GM12878 (cell line): ENCODE measurements at regions not wholly inside any gene's neighbourhood (a gene's known extent, or its start where the extent isn't known, plus 50 kb on each side); places are given as distances from the start of the nearest gene placed in this dataset.

Experiments used
- ATAC-seq: fragments of 200-7000 bp; cut with Tn5 transposase; 3 replicates; pipeline ENCODE4 v1.9.1; 2020; ENCODE audit warnings: mild to moderate bottlenecking, moderate library complexity
- BruUV-seq: library from RNA; stranded (reverse); fragments of 400-500 nt; replicated peaks from 2 replicates; lab custom pipeline; 2021; lab: Mats Ljungman, UMichigan
- CTCF ChIA-PET: fragments of 300-600 bp; sonication (Branson Sonifier 250); formaldehyde crosslinking; extraction: SDS; loops from one replicate; lab custom pipeline; 2021; ENCODE audit warnings: inconsistent platforms; lab: Yijun Ruan, JAX
- POLR2A ChIA-PET: fragments of 350-600 bp; formaldehyde crosslinking; extraction: SDS; loops from one replicate; lab custom pipeline; 2021; ENCODE audit warnings: inconsistent platforms; lab: Charles Lee
- RAD21 ChIA-PET: fragments of 300-600 bp; sonication (Branson Sonifier 250); formaldehyde crosslinking; loops from one replicate; lab custom pipeline; 2023; ENCODE audit warnings: antibody characterized with exemption; ENCODE audit not compliant: unreplicated experiment; lab: Charles Lee
- SMC1A ChIA-PET: fragments of 300-600 bp; sonication (Branson Sonifier 250); formaldehyde crosslinking; loops from one replicate; lab custom pipeline; 2023; ENCODE audit not compliant: unreplicated experiment, uncharacterized antibody; lab: Charles Lee
- DNase-seq: peaks from one replicate; pipeline ENCODE4 v3.0.0-alpha.2; 2011; ENCODE audit warnings: low read depth, low spot score
- FAIRE-seq: peaks from 3 replicates; lab custom pipeline; 2011; peaks lifted over from hg19 to GRCh38; lab: Jason Lieb, UNC
- H2AFZ ChIP-seq: 2 replicates; pipeline ENCODE4 v1.6.0; 2011; ENCODE audit warnings: low read depth, low read length, control low read depth; ENCODE audit not compliant: control insufficient read depth
- H3K27ac ChIP-seq: 2 replicates; pipeline ENCODE4 v1.5.1; 2011; ENCODE audit warnings: control low read depth; ENCODE audit not compliant: control insufficient read depth, insufficient read depth
- H3K27me3 ChIP-seq, 2 experiments: replicated peaks in 1 of 2; 2 replicates each; pipeline versions ENCODE4 v1.6.0 to v1.6.1; 2011; ENCODE audit warnings: low read length in 1 of 2; ENCODE audit not compliant: control insufficient read depth in 2 of 2, insufficient read depth in 2 of 2
- H3K36me3 ChIP-seq, 2 experiments: 2 replicates each; pipeline ENCODE4 v1.5.1; 2011; ENCODE audit warnings: low read length in 1 of 2; ENCODE audit not compliant: control insufficient read depth in 2 of 2, insufficient read depth in 2 of 2
- H3K4me1 ChIP-seq: 2 replicates; pipeline ENCODE4 v1.6.1; 2011; ENCODE audit warnings: mild to moderate bottlenecking, low read length, moderate library complexity, mixed read lengths; ENCODE audit not compliant: control insufficient read depth, insufficient read depth
- H3K4me2 ChIP-seq: 2 replicates; pipeline ENCODE4 v1.6.0; 2011; ENCODE audit warnings: control low read depth; ENCODE audit not compliant: control insufficient read depth, insufficient read depth
- H3K4me3 ChIP-seq: fragments of 200-600 bp; sonication (generic); 2 replicates; pipeline ENCODE4 v1.5.1; 2016
- H3K79me2 ChIP-seq: 2 replicates; pipeline ENCODE4 v1.6.0; 2011; ENCODE audit warnings: low read length; ENCODE audit not compliant: control insufficient read depth, insufficient read depth
- H3K9ac ChIP-seq: 2 replicates; pipeline ENCODE4 v1.8.0; 2011; ENCODE audit warnings: low read length, control low read depth, mixed read lengths; ENCODE audit not compliant: control insufficient read depth, insufficient read depth
- H3K9me3 ChIP-seq: replicated peaks from 3 replicates; pipeline ENCODE4 v1.5.1; 2011; ENCODE audit warnings: mild to moderate bottlenecking, low read length; ENCODE audit not compliant: control insufficient read depth, insufficient read depth
- H4K20me1 ChIP-seq: 2 replicates; pipeline ENCODE4 v1.6.0; 2011; ENCODE audit not compliant: control insufficient read depth, insufficient read depth
- E2F8 ChIP-seq: fragments of 450-650 bp; IDR thresholded peaks from 2 replicates; pipeline ENCODE4 v1.6.1; 2018; ENCODE audit warnings: mild to moderate bottlenecking, low read depth, moderate library complexity; ENCODE audit not compliant: partially characterized antibody
- GABPA ChIP-seq: IDR thresholded peaks from 2 replicates; pipeline ENCODE4 v1.6.1; 2014; ENCODE audit warnings: antibody characterized with exemption, low read depth, mild to moderate bottlenecking, inconsistent platforms
- GATAD2B ChIP-seq: fragments of 450-650 bp; conservative IDR thresholded peaks from 2 replicates; pipeline ENCODE4 v1.6.1; 2017; ENCODE audit warnings: low read depth, mild to moderate bottlenecking, moderate library complexity
- IRF4 ChIP-seq: IDR thresholded peaks from 2 replicates; pipeline ENCODE4 v1.6.1; 2011; ENCODE audit warnings: low read depth, low read length
- JUND ChIP-seq: IDR thresholded peaks from 2 replicates; pipeline ENCODE4 v1.6.1; 2012; ENCODE audit warnings: low read depth, mild to moderate bottlenecking, low read length, improper control_type of control experiment, moderate library complexity
- NFIC ChIP-seq: IDR thresholded peaks from 2 replicates; pipeline ENCODE4 v1.6.1; 2012; ENCODE audit warnings: low read depth, mild to moderate bottlenecking, inconsistent platforms, low read length, moderate library complexity
- PAX8 ChIP-seq: fragments of 450-650 bp; IDR thresholded peaks from 2 replicates; pipeline ENCODE4 v1.6.1; 2017; ENCODE audit warnings: mild to moderate bottlenecking, moderate library complexity
- PKNOX1 ChIP-seq: fragments of 450-650 bp; IDR thresholded peaks from 2 replicates; pipeline ENCODE4 v1.6.1; 2016; ENCODE audit warnings: mild to moderate bottlenecking
- RB1 ChIP-seq: fragments of 450-650 bp; formaldehyde crosslinking; IDR thresholded peaks from 2 replicates; pipeline ENCODE4 v1.6.1; 2017; ENCODE audit warnings: mild to moderate bottlenecking, borderline replicate concordance
- RUNX3 ChIP-seq: IDR thresholded peaks from 2 replicates; pipeline ENCODE4 v1.6.1; 2012; ENCODE audit warnings: low read length, inconsistent platforms
- SPI1 ChIP-seq: IDR thresholded peaks from 2 replicates; pipeline ENCODE4 v1.6.1; 2011; ENCODE audit warnings: low read depth, mild to moderate bottlenecking, low read length, moderate library complexity, borderline replicate concordance; ENCODE audit not compliant: insufficient read depth
- SRF ChIP-seq, 2 experiments: IDR thresholded peaks; 2 replicates each; pipeline ENCODE4 v1.6.1; 2011; ENCODE audit warnings: low read depth in 2 of 2, low read length in 2 of 2, mild to moderate bottlenecking in 1 of 2, moderate library complexity in 1 of 2
- TARDBP ChIP-seq: IDR thresholded peaks from 2 replicates; pipeline ENCODE4 v1.6.1; 2016; ENCODE audit warnings: borderline replicate concordance
- ZBED1 ChIP-seq: IDR thresholded peaks from 2 replicates; pipeline ENCODE4 v1.6.1; 2016; ENCODE audit warnings: borderline replicate concordance
- ZNF274 ChIP-seq: IDR thresholded peaks from one replicate; pipeline ENCODE4 v1.8.0; 2011; ENCODE audit not compliant: insufficient read length, insufficient read depth
- WGBS: methylation state at CpG from one replicate; pipeline ENCODE4 v1.1.6; 2016; ENCODE audit warnings: low lambda C conversion rate; ENCODE audit not compliant: insufficient replicate concordance, insufficient coverage; ENCODE audit errors: missing lambda C conversion rate; 5-methylcytosine and 5-hydroxymethylcytosine counted together
- in situ Hi-C: fragments of 300-500 bp; cut with MboI; formaldehyde crosslinking; loops from 9 replicates; pipeline ENCODE4 v1.14.3; 2018; ENCODE audit warnings: mixed read lengths
- intact Hi-C: fragments of 100-400 bp; cut with micrococcal nuclease; formaldehyde crosslinking; loops from one replicate; pipeline ENCODE4 v1.14.2; 2022; ENCODE audit not compliant: unreplicated experiment

- no peak overlapping the region for H2AFZ ChIP-seq
- RAD21 ChIA-PET = no interaction called here
- H3K27ac ChIP-seq = no peak overlapping the region
- CTCF ChIA-PET = interaction anchor here (1.0 kb wide), 1 partner anchor 81 kb away, joined by 3 read pairs; no protein-coding TSS in a partner anchor
- DNase-seq (no peak), ATAC-seq (no peak), FAIRE-seq (no peak)
- no peaks in the 10 kb centered on the region for H3K79me2 ChIP-seq
- no peaks in the 10 kb centered on the region for H3K27me3 ChIP-seq
- SMC1A ChIA-PET = interaction anchor here (1.5 kb wide), 1 partner anchor 11 kb away, joined by 6 read pairs; no protein-coding TSS in a partner anchor
- no peak overlapping the region for H3K9ac ChIP-seq
- POLR2A ChIA-PET = no interaction called here
- no peaks in the 10 kb centered on the region for H4K20me1 ChIP-seq
- in situ Hi-C loops = no loop called here
- TF ChIP-seq IRF4 (no peak), SRF (IDR thresholded peaks at IDR 0.05; ENCODE audit: low read depth in 2 of 2, low read length in 2 of 2) (peak in 1 of 2 experiments; percentile 17; a peak in 1 of 4 replicates)
- intact Hi-C loops = no loop called here
- H3K4me3 ChIP-seq = no peak overlapping the region
- H3K36me3 ChIP-seq = no peaks in the 10 kb centered on the region
- H3K4me2 ChIP-seq = no peak overlapping the region
- no TSS peak for BruUV-seq
- no peaks in the 10 kb centered on the region for H3K9me3 ChIP-seq
- H3K4me1 ChIP-seq = no peaks in the 10 kb centered on the region
These were observed 308.8 kb upstream of the NREP start for GRCh38 chr5:112065781-112066180.

- ChIA-PET POLR2A (no interaction called here), CTCF (interaction anchor here (0.6 to 1.0 kb wide), 2 partner anchors 81 to 237 kb away, joined by 3 read pairs; no protein-coding TSS in a partner anchor), RAD21 (interaction anchor here (1.3 kb wide), 1 partner anchor 39 kb away, joined by 3 read pairs; no protein-coding TSS in a partner anchor), SMC1A (interaction anchor here (1.5 kb wide), 1 partner anchor 12 kb away, joined by 6 read pairs; no protein-coding TSS in a partner anchor)
- Histone ChIP-seq H3K4me1 (no peaks in the 10 kb centered on the region; the same call in 1 of the 2 replicates), H3K4me2 (no peak overlapping the region), H3K9me3 (no peaks in the 10 kb centered on the region), H3K27me3 (no peaks in the 10 kb centered on the region), H3K79me2 (no peaks in the 10 kb centered on the region), H3K36me3 (no peaks in the 10 kb centered on the region), H4K20me1 (no peaks in the 10 kb centered on the region), H3K4me3 (no peak overlapping the region), H3K9ac (no peak overlapping the region), H3K27ac (no peak overlapping the region), H2AFZ (no peak overlapping the region)
- in situ Hi-C loops = no loop called here
- ATAC-seq = peak; percentile 72
- no peak for FAIRE-seq
- DNase-seq = peak; percentile 3
- intact Hi-C loops = no loop called here
- no TSS peak for BruUV-seq
- 47% methylated on average over 2 of the region's 2 CpGs for WGBS
- TF ChIP-seq RB1 = no peak
- no peak for TF ChIP-seq JUND
- TF ChIP-seq PKNOX1 = no peak
- TF ChIP-seq GABPA = no peak
- TF ChIP-seq GATAD2B = no peak
- TF ChIP-seq ZBED1 = peak; percentile 31; the same call in 1 of the 2 replicates
- no peak for TF ChIP-seq TARDBP
- TF ChIP-seq SPI1 = peak; percentile 59
- no peak for TF ChIP-seq ZNF274
- no peak for TF ChIP-seq PAX8
- peak; percentile 48; the same call in 1 of the 2 replicates for TF ChIP-seq NFIC
- TF ChIP-seq RUNX3 = peak; percentile 69
- no peak for TF ChIP-seq E2F8
These were observed 308.0 kb upstream of the NREP start for GRCh38 chr5:112064956-112065355.
